Mucosa of descending colon (tissue), 3 donors: ENCODE measurements at regions not wholly inside any gene's neighbourhood (a gene's known extent, or its start where the extent isn't known, plus 50 kb on each side); places are given as distances from the start of the nearest gene placed in this dataset.

Experiments used
- ATAC-seq: fragments of 200-7000 bp; cut with Tn5 transposase; one replicate; pipeline ENCODE4 v1.9.1; 2020; ENCODE audit warnings: mild to moderate bottlenecking, moderate library complexity
- DNase-seq, 3 donors: peaks; one replicate each; pipeline ENCODE4 v3.0.0-alpha.2; 2020
- H3K36me3 ChIP-seq: fragments of 200-600 bp; one replicate; pipeline ENCODE4 v1.8.0; 2021; ENCODE audit warnings: low read depth, mild to moderate bottlenecking
- H3K4me1 ChIP-seq: fragments of 200-600 bp; one replicate; pipeline ENCODE4 v1.8.0; 2021; ENCODE audit warnings: low read depth, mild to moderate bottlenecking
- H3K4me3 ChIP-seq: fragments of 200-600 bp; one replicate; pipeline ENCODE4 v1.8.0; 2021; ENCODE audit warnings: mild to moderate bottlenecking
- H3K9me3 ChIP-seq: fragments of 200-600 bp; one replicate; pipeline ENCODE4 v1.8.0; 2021; ENCODE audit warnings: mild to moderate bottlenecking
- CTCF ChIP-seq: fragments of 200-600 bp; IDR thresholded peaks from one replicate; pipeline ENCODE4 v1.8.0; 2022; ENCODE audit warnings: antibody characterized with exemption, mild to moderate bottlenecking
- intact Hi-C, 2 donors: fragments of 100-400 bp; cut with DNase I in 1 of 2; cut with micrococcal nuclease in 1 of 2; formaldehyde crosslinking; loops; one replicate each; pipeline versions ENCODE4 v1.11.0 to v1.11.1; 2022; cut with DNase I, micrococcal nuclease
- donor health status: DM: no; HTN: no; CAD: no; lungs with moderate emphysema.
- donor health status: DM: no; HTN: no; CAD: no.
- donor health status: DM: no; HTN: yes; CAD: no.

GRCh38 chr11:96520939-96521338 is 131.1 kb downstream of the JRKL start:
- ATAC-seq, result no peak
- no peak for TF ChIP-seq CTCF
- Histone ChIP-seq H3K4me1 (no peaks in the 10 kb centered on the region), H3K36me3 (no peaks in the 10 kb centered on the region), H3K9me3 (no peaks in the 10 kb centered on the region), H3K4me3 (no peak overlapping the region)
- DNase-seq, result no peak
- intact Hi-C loops, result no loop called here

GRCh38 chr11:96523656-96524055 is 133.8 kb downstream of the JRKL start:
- TF ChIP-seq CTCF, result no peak
- no peak for ATAC-seq
- no peaks in the 10 kb centered on the region for H3K36me3 ChIP-seq
- no peak for DNase-seq
- no peaks in the 10 kb centered on the region for H3K9me3 ChIP-seq
- H3K4me1 ChIP-seq, result no peaks in the 10 kb centered on the region
- intact Hi-C loops, result no loop called here
- no peak overlapping the region for H3K4me3 ChIP-seq

GRCh38 chr11:96524475-96524874 is 134.7 kb downstream of the JRKL start:
- DNase-seq (no peak), ATAC-seq (no peak)
- Histone ChIP-seq H3K4me1 (no peaks in the 10 kb centered on the region), H3K9me3 (no peaks in the 10 kb centered on the region), H3K4me3 (no peak overlapping the region), H3K36me3 (no peaks in the 10 kb centered on the region)
- no peak for TF ChIP-seq CTCF
- intact Hi-C loops, result no loop called here

- DNase-seq (no peak), ATAC-seq (no peak)
- TF ChIP-seq CTCF, result no peak
- no peaks in the 10 kb centered on the region for H3K36me3 ChIP-seq
- H3K4me3 ChIP-seq, result no peak overlapping the region
- H3K9me3 ChIP-seq, result no peaks in the 10 kb centered on the region
- H3K4me1 ChIP-seq, result no peaks in the 10 kb centered on the region
- intact Hi-C loops, result no loop called here
Measured at GRCh38 chr11:96530473-96530872, 140.7 kb downstream of the JRKL start.

GRCh38 chr11:96538104-96538503 is 148.3 kb downstream of the JRKL start:
- ATAC-seq, result no peak
- H3K4me1 ChIP-seq, result no peaks in the 10 kb centered on the region
- no peaks in the 10 kb centered on the region for H3K9me3 ChIP-seq
- DNase-seq, result no peak
- intact Hi-C loops, result no loop called here
- no peaks in the 10 kb centered on the region for H3K36me3 ChIP-seq
- H3K4me3 ChIP-seq, result no peak overlapping the region
- no peak for TF ChIP-seq CTCF

GRCh38 chr11:96538622-96539021 is 148.8 kb downstream of the JRKL start:
- DNase-seq, result no peak
- TF ChIP-seq CTCF, result no peak
- no peaks in the 10 kb centered on the region for H3K36me3 ChIP-seq
- H3K4me3 ChIP-seq, result no peak overlapping the region
- ATAC-seq, result no peak
- intact Hi-C loops, result no loop called here
- H3K4me1 ChIP-seq, result no peaks in the 10 kb centered on the region
- H3K9me3 ChIP-seq, result no peaks in the 10 kb centered on the region
